ENCODE measurements at regions not wholly inside any gene's neighbourhood (a gene's known extent, or its start where the extent isn't known, plus 50 kb on each side); places are given as distances from the start of the nearest gene placed in this dataset.

GRCh38 chr14:51431741-51432140, 191.7 kb downstream of the TMX1 start:
- Histone ChIP-seq H3K4me2 (ENCODE audit: low read depth, low read length, poor library complexity, severe bottlenecking) (no peak overlapping the region), H3K9me3 (ENCODE audit: low read length) (no peaks in the 10 kb centered on the region), H4K20me1 (ENCODE audit: insufficient read depth, low read depth, low read length) (no peaks in the 10 kb centered on the region), H3K27me3 (ENCODE audit: low read length) (no peaks in the 10 kb centered on the region), H3K79me2 (ENCODE audit: low read length) (no peaks in the 10 kb centered on the region), H3K4me1 (ENCODE audit: low read length) (peaks cover 26% of the 10 kb centered on the region), H3K9me2 (replicated peaks; ENCODE audit: insufficient read depth, low read length) (no peaks in the 10 kb centered on the region), H3K36me3 (ENCODE audit: insufficient read depth, low read length) (no peaks in the 10 kb centered on the region), H3K9ac (ENCODE audit: low read length) (no peak overlapping the region), H3K4me3 (ENCODE audit: low read length) (no peak overlapping the region), H3K27ac (ENCODE audit: low read length) (no peak overlapping the region), H2AFZ (ENCODE audit: low read length) (no peak overlapping the region)
- DNase-seq, result peak; percentile 51

- H3K36me3 ChIP-seq (ENCODE audit: insufficient read depth, low read length), result no peaks in the 10 kb centered on the region
- H3K9me2 ChIP-seq (replicated peaks; ENCODE audit: insufficient read depth, low read length), result no peaks in the 10 kb centered on the region
- H2AFZ ChIP-seq (ENCODE audit: low read length), result no peak overlapping the region
- no peak overlapping the region for H3K4me2 ChIP-seq (ENCODE audit: low read depth, low read length, poor library complexity, severe bottlenecking)
- no peaks in the 10 kb centered on the region for H4K20me1 ChIP-seq (ENCODE audit: insufficient read depth, low read depth, low read length)
- DNase-seq, result no peak
- no peak overlapping the region for H3K4me3 ChIP-seq (ENCODE audit: low read length)
- H3K9me3 ChIP-seq (ENCODE audit: low read length), result no peaks in the 10 kb centered on the region
- H3K27me3 ChIP-seq (ENCODE audit: low read length), result no peaks in the 10 kb centered on the region
- H3K27ac ChIP-seq (ENCODE audit: low read length), result no peak overlapping the region
- H3K79me2 ChIP-seq (ENCODE audit: low read length), result no peaks in the 10 kb centered on the region
- H3K4me1 ChIP-seq (ENCODE audit: low read length), result peaks cover 26% of the 10 kb centered on the region
- no peak overlapping the region for H3K9ac ChIP-seq (ENCODE audit: low read length)
These were observed 192.4 kb downstream of the TMX1 start for GRCh38 chr14:51432302-51432948.

GRCh38 chr14:51436630-51437029, 196.6 kb downstream of the TMX1 start:
- Histone ChIP-seq H3K36me3 (ENCODE audit: insufficient read depth, low read length) (no peaks in the 10 kb centered on the region), H3K4me2 (ENCODE audit: low read depth, low read length, poor library complexity, severe bottlenecking) (no peak overlapping the region), H3K27me3 (ENCODE audit: low read length) (no peaks in the 10 kb centered on the region), H3K4me3 (ENCODE audit: low read length) (no peak overlapping the region), H3K4me1 (ENCODE audit: low read length) (peaks cover 7% of the 10 kb centered on the region), H4K20me1 (ENCODE audit: insufficient read depth, low read depth, low read length) (no peaks in the 10 kb centered on the region), H3K9ac (ENCODE audit: low read length) (no peak overlapping the region), H2AFZ (ENCODE audit: low read length) (no peak overlapping the region), H3K9me2 (replicated peaks; ENCODE audit: insufficient read depth, low read length) (no peaks in the 10 kb centered on the region), H3K27ac (ENCODE audit: low read length) (no peak overlapping the region), H3K79me2 (ENCODE audit: low read length) (no peaks in the 10 kb centered on the region), H3K9me3 (ENCODE audit: low read length) (no peaks in the 10 kb centered on the region)
- DNase-seq, result no peak

GRCh38 chr14:51439896-51440295, 199.8 kb downstream of the TMX1 start:
- Histone ChIP-seq H3K9ac (ENCODE audit: low read length) (no peak overlapping the region), H3K4me1 (ENCODE audit: low read length) (no peaks in the 10 kb centered on the region), H3K4me2 (ENCODE audit: low read depth, low read length, poor library complexity, severe bottlenecking) (no peak overlapping the region), H3K36me3 (ENCODE audit: insufficient read depth, low read length) (no peaks in the 10 kb centered on the region), H4K20me1 (ENCODE audit: insufficient read depth, low read depth, low read length) (no peaks in the 10 kb centered on the region), H3K27ac (ENCODE audit: low read length) (no peak overlapping the region), H3K27me3 (ENCODE audit: low read length) (0 out of 2 replicates have a peak, but pooled peaks cover 3% of the 10 kb centered on the region), H3K4me3 (ENCODE audit: low read length) (no peak overlapping the region), H3K79me2 (ENCODE audit: low read length) (no peaks in the 10 kb centered on the region), H3K9me3 (ENCODE audit: low read length) (no peaks in the 10 kb centered on the region), H3K9me2 (replicated peaks; ENCODE audit: insufficient read depth, low read length) (no peaks in the 10 kb centered on the region), H2AFZ (ENCODE audit: low read length) (no peak overlapping the region)
- DNase-seq, result no peak

- no peak overlapping the region for H3K4me3 ChIP-seq (ENCODE audit: low read length)
- H3K27me3 ChIP-seq (ENCODE audit: low read length), result 0 out of 2 replicates have a peak, but pooled peaks cover 3% of the 10 kb centered on the region
- no peak overlapping the region for H3K4me2 ChIP-seq (ENCODE audit: low read depth, low read length, poor library complexity, severe bottlenecking)
- H3K9me2 ChIP-seq (replicated peaks; ENCODE audit: insufficient read depth, low read length), result no peaks in the 10 kb centered on the region
- H3K9me3 ChIP-seq (ENCODE audit: low read length), result no peaks in the 10 kb centered on the region
- H2AFZ ChIP-seq (ENCODE audit: low read length), result no peak overlapping the region
- H4K20me1 ChIP-seq (ENCODE audit: insufficient read depth, low read depth, low read length), result no peaks in the 10 kb centered on the region
- H3K9ac ChIP-seq (ENCODE audit: low read length), result no peak overlapping the region
- H3K36me3 ChIP-seq (ENCODE audit: insufficient read depth, low read length), result no peaks in the 10 kb centered on the region
- no peak for DNase-seq
- H3K79me2 ChIP-seq (ENCODE audit: low read length), result no peaks in the 10 kb centered on the region
- H3K4me1 ChIP-seq (ENCODE audit: low read length), result no peaks in the 10 kb centered on the region
- H3K27ac ChIP-seq (ENCODE audit: low read length), result no peak overlapping the region
These were observed 201.0 kb downstream of the TMX1 start for GRCh38 chr14:51441001-51441400.

GRCh38 chr14:51442513-51443175, 202.6 kb downstream of the TMX1 start:
- Histone ChIP-seq H2AFZ (ENCODE audit: low read length) (no peak overlapping the region), H3K27ac (ENCODE audit: low read length) (no peak overlapping the region), H4K20me1 (ENCODE audit: insufficient read depth, low read depth, low read length) (no peaks in the 10 kb centered on the region), H3K9me2 (replicated peaks; ENCODE audit: insufficient read depth, low read length) (no peaks in the 10 kb centered on the region), H3K79me2 (ENCODE audit: low read length) (no peaks in the 10 kb centered on the region), H3K4me3 (ENCODE audit: low read length) (no peak overlapping the region), H3K4me1 (ENCODE audit: low read length) (no peaks in the 10 kb centered on the region), H3K9me3 (ENCODE audit: low read length) (no peaks in the 10 kb centered on the region), H3K9ac (ENCODE audit: low read length) (no peak overlapping the region), H3K36me3 (ENCODE audit: insufficient read depth, low read length) (no peaks in the 10 kb centered on the region), H3K27me3 (ENCODE audit: low read length) (0 out of 2 replicates have a peak, but pooled peaks cover 3% of the 10 kb centered on the region), H3K4me2 (ENCODE audit: low read depth, low read length, poor library complexity, severe bottlenecking) (no peak overlapping the region)
- no peak for DNase-seq

- Histone ChIP-seq H3K9ac (ENCODE audit: low read length) (no peak overlapping the region), H3K27ac (ENCODE audit: low read length) (no peak overlapping the region)
These were observed 203.4 kb downstream of the TMX1 start for GRCh38 chr14:51443195-51444018.

GRCh38 chr14:51444353-51445000, 204.4 kb downstream of the TMX1 start:
- DNase-seq, result no peak

More at GRCh38 chr14:51443195-51444018, 203.4 kb downstream of the TMX1 start:
- Histone ChIP-seq H3K4me1 (ENCODE audit: low read length) (no peaks in the 10 kb centered on the region), H4K20me1 (ENCODE audit: insufficient read depth, low read depth, low read length) (no peaks in the 10 kb centered on the region), H3K9me3 (ENCODE audit: low read length) (no peaks in the 10 kb centered on the region), H2AFZ (ENCODE audit: low read length) (no peak overlapping the region), H3K4me3 (ENCODE audit: low read length) (no peak overlapping the region), H3K4me2 (ENCODE audit: low read depth, low read length, poor library complexity, severe bottlenecking) (no peak overlapping the region), H3K36me3 (ENCODE audit: insufficient read depth, low read length) (no peaks in the 10 kb centered on the region), H3K9me2 (replicated peaks; ENCODE audit: insufficient read depth, low read length) (no peaks in the 10 kb centered on the region), H3K79me2 (ENCODE audit: low read length) (no peaks in the 10 kb centered on the region), H3K27me3 (ENCODE audit: low read length) (0 out of 2 replicates have a peak, but pooled peaks cover 3% of the 10 kb centered on the region)
- DNase-seq, result no peak

More at GRCh38 chr14:51444353-51445000, 204.4 kb downstream of the TMX1 start:
- Histone ChIP-seq H3K27ac (ENCODE audit: low read length) (no peak overlapping the region), H3K4me1 (ENCODE audit: low read length) (no peaks in the 10 kb centered on the region), H3K79me2 (ENCODE audit: low read length) (no peaks in the 10 kb centered on the region), H2AFZ (ENCODE audit: low read length) (no peak overlapping the region), H3K4me3 (ENCODE audit: low read length) (no peak overlapping the region), H3K27me3 (ENCODE audit: low read length) (0 out of 2 replicates have a peak, but pooled peaks cover 3% of the 10 kb centered on the region), H4K20me1 (ENCODE audit: insufficient read depth, low read depth, low read length) (no peaks in the 10 kb centered on the region), H3K36me3 (ENCODE audit: insufficient read depth, low read length) (no peaks in the 10 kb centered on the region), H3K9me2 (replicated peaks; ENCODE audit: insufficient read depth, low read length) (no peaks in the 10 kb centered on the region), H3K9me3 (ENCODE audit: low read length) (no peaks in the 10 kb centered on the region), H3K9ac (ENCODE audit: low read length) (no peak overlapping the region), H3K4me2 (ENCODE audit: low read depth, low read length, poor library complexity, severe bottlenecking) (no peak overlapping the region)
